ENCODE measurements at regions not wholly inside any gene's neighbourhood (a gene's known extent, or its start where the extent isn't known, plus 50 kb on each side); places are given as distances from the start of the nearest gene placed in this dataset.

- H3K36me3 ChIP-seq (replicated peaks in 1 of 2; ENCODE audit: insufficient read depth in 1 of 2, low read depth in 2 of 2) = no peaks in the 10 kb centered on the region
- DNase-seq = no peak
These were observed 117.8 kb upstream of the IRS2 start for GRCh38 chr13:109904218-109904617.

GRCh38 chr13:109900741-109901140 lies 114.4 kb upstream of the IRS2 start:
- ATAC-seq (no peak), DNase-seq (no peak)
- no peak for TF ChIP-seq CTCF (IDR thresholded peaks at IDR 0.05)
- no peak for TF ChIP-seq POLR2A (IDR thresholded peaks at IDR 0.05)

More at GRCh38 chr13:109904218-109904617, 117.8 kb upstream of the IRS2 start:
- no peak overlapping the region for H3K27ac ChIP-seq
- WGBS, 2 donors = 53 to 57% methylated on average over 4 of the region's 4 CpGs
- H3K9me3 ChIP-seq = no peaks in the 10 kb centered on the region
- no peak overlapping the region for H3K4me3 ChIP-seq
- no peak for ATAC-seq
- intact Hi-C loops (cut with DNase I) = no loop called here
- H3K4me1 ChIP-seq = no peaks in the 10 kb centered on the region
- no peaks in the 10 kb centered on the region for H3K27me3 ChIP-seq
- TF ChIP-seq CTCF (IDR thresholded peaks at IDR 0.05) (no peak), POLR2A (IDR thresholded peaks at IDR 0.05) (no peak)

GRCh38 chr13:109900320-109900719 lies 113.9 kb upstream of the IRS2 start:
- Histone ChIP-seq H3K9me3 (no peaks in the 10 kb centered on the region), H3K27ac (no peak overlapping the region), H3K36me3 (replicated peaks in 1 of 2; ENCODE audit: insufficient read depth in 1 of 2, low read depth in 2 of 2) (no peaks in the 10 kb centered on the region), H3K4me1 (no peaks in the 10 kb centered on the region), H3K27me3 (no peaks in the 10 kb centered on the region), H3K4me3 (no peak overlapping the region)
- WGBS, 2 donors = 22 to 30% methylated on average over 6 of the region's 6 CpGs
- intact Hi-C loops (cut with DNase I) = no loop called here
- TF ChIP-seq CTCF (IDR thresholded peaks at IDR 0.05) (no peak), POLR2A (IDR thresholded peaks at IDR 0.05) (no peak)
- DNase-seq (no peak), ATAC-seq (no peak)

More at GRCh38 chr13:109900741-109901140, 114.4 kb upstream of the IRS2 start:
- H3K4me1 ChIP-seq = no peaks in the 10 kb centered on the region
- no peak overlapping the region for H3K27ac ChIP-seq
- intact Hi-C loops (cut with DNase I) = no loop called here
- H3K36me3 ChIP-seq (replicated peaks in 1 of 2; ENCODE audit: insufficient read depth in 1 of 2, low read depth in 2 of 2) = no peaks in the 10 kb centered on the region
- WGBS, 2 donors = 66 to 75% methylated on average over 8 of the region's 8 CpGs
- no peaks in the 10 kb centered on the region for H3K9me3 ChIP-seq
- H3K27me3 ChIP-seq = no peaks in the 10 kb centered on the region
- H3K4me3 ChIP-seq = no peak overlapping the region

GRCh38 chr13:109899748-109900147 lies 113.4 kb upstream of the IRS2 start:
- H3K9me3 ChIP-seq = no peaks in the 10 kb centered on the region
- DNase-seq (no peak), ATAC-seq (no peak)
- no peaks in the 10 kb centered on the region for H3K4me1 ChIP-seq
- no peak overlapping the region for H3K27ac ChIP-seq
- no peak overlapping the region for H3K4me3 ChIP-seq
- H3K27me3 ChIP-seq = no peaks in the 10 kb centered on the region
- no peaks in the 10 kb centered on the region for H3K36me3 ChIP-seq (replicated peaks in 1 of 2; ENCODE audit: insufficient read depth in 1 of 2, low read depth in 2 of 2)
- intact Hi-C loops (cut with DNase I) = no loop called here
- TF ChIP-seq POLR2A (IDR thresholded peaks at IDR 0.05) (no peak), CTCF (IDR thresholded peaks at IDR 0.05) (no peak)
- WGBS, 2 donors = 50 to 58% methylated on average over 2 to 3 of the region's 3 CpGs

- Histone ChIP-seq H3K4me3 (no peak overlapping the region), H3K27me3 (no peaks in the 10 kb centered on the region), H3K4me1 (no peaks in the 10 kb centered on the region), H3K9me3 (no peaks in the 10 kb centered on the region), H3K27ac (no peak overlapping the region), H3K36me3 (replicated peaks in 1 of 2; ENCODE audit: insufficient read depth in 1 of 2, low read depth in 2 of 2) (no peaks in the 10 kb centered on the region)
- 93 to 98% methylated on average over 3 of the region's 3 CpGs for WGBS, 2 donors
- ATAC-seq = no peak
- no peak for TF ChIP-seq CTCF (IDR thresholded peaks at IDR 0.05)
- no peak for TF ChIP-seq POLR2A (IDR thresholded peaks at IDR 0.05)
- DNase-seq = no peak
- intact Hi-C loops (cut with DNase I) = no loop called here
These were observed 112.9 kb upstream of the IRS2 start for GRCh38 chr13:109899316-109899715.

Measured in body of pancreas (tissue), 4 donors.